ENCODE measurements at regions not wholly inside any gene's neighbourhood (a gene's known extent, or its start where the extent isn't known, plus 50 kb on each side); places are given as distances from the start of the nearest gene placed in this dataset.

- Histone ChIP-seq H3K27ac (no peak overlapping the region), H3K4me3 (no peak overlapping the region), H3K36me3 (no peaks in the 10 kb centered on the region), H3K9me3 (no peaks in the 10 kb centered on the region), H3K27me3 (no peaks in the 10 kb centered on the region), H3K4me1 (no peaks in the 10 kb centered on the region)
- 43% methylated on average over 2 of the region's 2 CpGs for WGBS (ENCODE audit: insufficient coverage, low coverage, low lambda C conversion rate, missing lambda C conversion rate)
- no peak for DNase-seq
- ATAC-seq: no peak
- TF ChIP-seq CTCF (IDR thresholded peaks at IDR 0.05): no peak
- TF ChIP-seq POLR2A (IDR thresholded peaks at IDR 0.05): no peak
- intact Hi-C loops (cut with DNase I): no loop called here
Measured at GRCh38 chr1:217019475-217019874, 296.2 kb upstream of the ESRRG start.

- intact Hi-C loops (cut with DNase I): no loop called here
- Histone ChIP-seq H3K4me3 (no peak overlapping the region), H3K9me3 (no peaks in the 10 kb centered on the region), H3K36me3 (no peaks in the 10 kb centered on the region), H3K4me1 (no peaks in the 10 kb centered on the region), H3K27me3 (no peaks in the 10 kb centered on the region), H3K27ac (no peak overlapping the region)
- ATAC-seq (no peak), DNase-seq (no peak)
- WGBS (ENCODE audit: insufficient coverage, low coverage, low lambda C conversion rate, missing lambda C conversion rate): 50% methylated on average over 3 of the region's 3 CpGs
- no peak for TF ChIP-seq CTCF (IDR thresholded peaks at IDR 0.05)
- TF ChIP-seq POLR2A (IDR thresholded peaks at IDR 0.05): no peak
Measured at GRCh38 chr1:217018648-217019047, 295.4 kb upstream of the ESRRG start.

- Histone ChIP-seq H3K27me3 (no peaks in the 10 kb centered on the region), H3K27ac (no peak overlapping the region), H3K9me3 (no peaks in the 10 kb centered on the region), H3K4me3 (no peak overlapping the region), H3K36me3 (no peaks in the 10 kb centered on the region), H3K4me1 (no peaks in the 10 kb centered on the region)
- no peak for ATAC-seq
- TF ChIP-seq CTCF (IDR thresholded peaks at IDR 0.05) (no peak), POLR2A (IDR thresholded peaks at IDR 0.05) (no peak)
- no peak for DNase-seq
- intact Hi-C loops (cut with DNase I): no loop called here
Measured at GRCh38 chr1:217017165-217017564, 293.9 kb upstream of the ESRRG start.

- intact Hi-C loops (cut with DNase I): no loop called here
- no peaks in the 10 kb centered on the region for H3K36me3 ChIP-seq
- H3K9me3 ChIP-seq: no peaks in the 10 kb centered on the region
- DNase-seq (no peak), ATAC-seq (no peak)
- no peak overlapping the region for H3K4me3 ChIP-seq
- H3K27ac ChIP-seq: no peak overlapping the region
- no peaks in the 10 kb centered on the region for H3K4me1 ChIP-seq
- no peak for TF ChIP-seq CTCF (IDR thresholded peaks at IDR 0.05)
- no peak for TF ChIP-seq POLR2A (IDR thresholded peaks at IDR 0.05)
- H3K27me3 ChIP-seq: no peaks in the 10 kb centered on the region
Measured at GRCh38 chr1:217014066-217014465, 290.8 kb upstream of the ESRRG start.

- Histone ChIP-seq H3K36me3 (no peaks in the 10 kb centered on the region), H3K27ac (no peak overlapping the region), H3K4me3 (no peak overlapping the region), H3K9me3 (no peaks in the 10 kb centered on the region), H3K27me3 (no peaks in the 10 kb centered on the region), H3K4me1 (no peaks in the 10 kb centered on the region)
- intact Hi-C loops (cut with DNase I): no loop called here
- no peak for TF ChIP-seq POLR2A (IDR thresholded peaks at IDR 0.05)
- TF ChIP-seq CTCF (IDR thresholded peaks at IDR 0.05): no peak
- ATAC-seq (no peak), DNase-seq (no peak)
Measured at GRCh38 chr1:217012659-217013058, 289.4 kb upstream of the ESRRG start.
